H9 (cell line): ENCODE measurements at regions not wholly inside any gene's neighbourhood (a gene's known extent, or its start where the extent isn't known, plus 50 kb on each side); places are given as distances from the start of the nearest gene placed in this dataset.

Experiments used
- DNase-seq: peaks from one replicate; pipeline ENCODE4 v3.0.0-alpha.2; 2017
- H2AFZ ChIP-seq: one replicate; pipeline ENCODE4 v1.6.1; 2013; ENCODE audit warnings: mild to moderate bottlenecking, low read length, control low read depth, moderate library complexity
- H2AK5ac ChIP-seq: 2 replicates; pipeline ENCODE4 v1.6.1; 2013; ENCODE audit warnings: low read length, control low read depth, mixed read lengths; ENCODE audit not compliant: insufficient read length
- H2BK120ac ChIP-seq: one replicate; pipeline ENCODE4 v1.6.1; 2013; ENCODE audit warnings: low read depth, mild to moderate bottlenecking, low read length, control low read depth, inconsistent platforms; ENCODE audit not compliant: poor library complexity, severe bottlenecking
- H2BK12ac ChIP-seq: 2 replicates; pipeline ENCODE4 v1.6.1; 2013; ENCODE audit warnings: low read length, control low read depth, mixed read lengths, low read depth; ENCODE audit not compliant: insufficient read length
- H2BK15ac ChIP-seq: 2 replicates; pipeline ENCODE4 v1.6.1; 2013; ENCODE audit warnings: low read depth, low read length, control low read depth
- H2BK20ac ChIP-seq: one replicate; pipeline ENCODE4 v1.6.1; 2013; ENCODE audit warnings: low read depth, mild to moderate bottlenecking, low read length, control low read depth, inconsistent platforms; ENCODE audit not compliant: poor library complexity, severe bottlenecking
- H2BK5ac ChIP-seq: 2 replicates; pipeline ENCODE4 v1.6.1; 2013; ENCODE audit warnings: low read length, control low read depth, mixed read lengths; ENCODE audit not compliant: insufficient read length
- H3K14ac ChIP-seq: 2 replicates; pipeline ENCODE4 v1.6.1; 2013; ENCODE audit warnings: low read length, control low read depth; ENCODE audit not compliant: insufficient read depth
- H3K18ac ChIP-seq: 2 replicates; pipeline ENCODE4 v1.6.1; 2013; ENCODE audit warnings: low read depth, mild to moderate bottlenecking, mixed read lengths, low read length, control low read depth; ENCODE audit not compliant: insufficient read length
- H3K23ac ChIP-seq: 2 replicates; pipeline ENCODE4 v1.6.1; 2013; ENCODE audit warnings: low read length, control low read depth, mixed read lengths, low read depth; ENCODE audit not compliant: insufficient read length
- H3K23me2 ChIP-seq: 2 replicates; pipeline ENCODE4 v1.6.1; 2013; ENCODE audit warnings: low read depth, mild to moderate bottlenecking, mixed read lengths, low read length, control low read depth; ENCODE audit not compliant: insufficient read length, poor library complexity, severe bottlenecking
- H3K27ac ChIP-seq: 2 replicates; pipeline ENCODE4 v1.5.1; 2013; ENCODE audit warnings: low read length, control low read depth, mixed read lengths, low read depth; ENCODE audit not compliant: insufficient read length
- H3K27me3 ChIP-seq: 2 replicates; pipeline ENCODE4 v1.6.1; 2013; ENCODE audit warnings: low read length, control low read depth, inconsistent platforms; ENCODE audit not compliant: insufficient read depth
- H3K4ac ChIP-seq: 2 replicates; pipeline ENCODE4 v1.6.1; 2013; ENCODE audit warnings: low read depth, mild to moderate bottlenecking, control low read depth, inconsistent platforms, low read length, moderate library complexity
- H3K4me1 ChIP-seq: 2 replicates; pipeline ENCODE4 v1.6.1; 2013; ENCODE audit warnings: low read length, control low read depth, inconsistent platforms; ENCODE audit not compliant: insufficient read depth
- H3K4me2 ChIP-seq: 2 replicates; pipeline ENCODE4 v1.6.1; 2013; ENCODE audit warnings: low read length, control low read depth, mixed read lengths; ENCODE audit not compliant: insufficient read length, insufficient read depth
- H3K56ac ChIP-seq: 2 replicates; pipeline ENCODE4 v1.6.1; 2013; ENCODE audit warnings: low read depth, mild to moderate bottlenecking, mixed read lengths, low read length, control low read depth; ENCODE audit not compliant: insufficient read length
- H3K79me1 ChIP-seq: 2 replicates; pipeline ENCODE4 v1.6.1; 2013; ENCODE audit warnings: low read depth, mild to moderate bottlenecking, moderate library complexity, low read length, control low read depth, inconsistent platforms; ENCODE audit not compliant: insufficient read depth, poor library complexity, severe bottlenecking
- H3K79me2 ChIP-seq: 2 replicates; pipeline ENCODE4 v1.6.1; 2013; ENCODE audit warnings: low read length, control low read depth, inconsistent platforms; ENCODE audit not compliant: insufficient read depth
- H3K9ac ChIP-seq: 2 replicates; pipeline ENCODE4 v1.6.1; 2013; ENCODE audit warnings: low read length, control low read depth, mixed read lengths; ENCODE audit not compliant: insufficient read length; ENCODE audit errors: extremely low read depth
- H3K9me3 ChIP-seq: one replicate; pipeline ENCODE4 v1.6.1; 2013; ENCODE audit warnings: low read depth, low read length, inconsistent platforms; ENCODE audit not compliant: control insufficient read depth
- H3T11ph ChIP-seq: one replicate; pipeline ENCODE4 v1.6.1; 2013; ENCODE audit warnings: mild to moderate bottlenecking, low read length, control low read depth, inconsistent platforms
- H4K20me1 ChIP-seq: one replicate; pipeline ENCODE4 v1.6.1; 2013; ENCODE audit not compliant: control insufficient read depth, insufficient read length, insufficient read depth
- H4K5ac ChIP-seq: 2 replicates; pipeline ENCODE4 v1.6.1; 2013; ENCODE audit warnings: low read depth, mild to moderate bottlenecking, mixed read lengths, low read length, control low read depth; ENCODE audit not compliant: insufficient read length
- H4K8ac ChIP-seq: replicated peaks from 2 replicates; pipeline ENCODE4 v1.6.1; 2013; ENCODE audit warnings: low read length, control low read depth, mixed read lengths, low read depth; ENCODE audit not compliant: insufficient read length
- H4K91ac ChIP-seq: 2 replicates; pipeline ENCODE4 v1.6.1; 2013; ENCODE audit warnings: low read depth, mild to moderate bottlenecking, moderate library complexity, mixed read lengths, low read length, control low read depth; ENCODE audit not compliant: insufficient read length
- H3K27ac Mint-ChIP-seq, 3 experiments: 2 replicates in 2 of 3; 3 replicates in 1 of 3; pipeline ENCODE4 v1.8.0; 2020 to 2021; ENCODE audit warnings: mixed read lengths in 3 of 3, mild to moderate bottlenecking in 1 of 3, moderate library complexity in 1 of 3
- H3K27me3 Mint-ChIP-seq: 2 replicates; pipeline ENCODE4 v1.8.0; 2021; ENCODE audit warnings: low read depth, mild to moderate bottlenecking, moderate library complexity, mixed read lengths
- H3K36me3 Mint-ChIP-seq, 3 experiments: 2 replicates in 2 of 3; 3 replicates in 1 of 3; pipeline ENCODE4 v1.8.0; 2020 to 2021; ENCODE audit warnings: low read depth in 3 of 3, mixed read lengths in 3 of 3; ENCODE audit not compliant: insufficient read depth in 1 of 3
- H3K4me1 Mint-ChIP-seq, 2 experiments: 2 replicates each; pipeline ENCODE4 v1.8.0; 2020; ENCODE audit warnings: mixed read lengths in 2 of 2
- H3K4me3 Mint-ChIP-seq, 2 experiments: 2 replicates in 1 of 2; 3 replicates in 1 of 2; pipeline ENCODE4 v1.8.0; 2020 to 2021; ENCODE audit warnings: mild to moderate bottlenecking in 2 of 2, mixed read lengths in 2 of 2, moderate library complexity in 1 of 2
- H3K9me3 Mint-ChIP-seq, 2 experiments: 2 replicates in 1 of 2; 3 replicates in 1 of 2; pipeline ENCODE4 v1.8.0; 2020; ENCODE audit warnings: mild to moderate bottlenecking in 2 of 2, mixed read lengths in 2 of 2, moderate library complexity in 1 of 2
- CTCF ChIP-seq: fragments of 200-600 bp; sonication (generic); conservative IDR thresholded peaks from 3 replicates; pipeline ENCODE4 v1.8.0; 2021; ENCODE audit warnings: antibody characterized with exemption, mild to moderate bottlenecking
- WGBS: extraction: QIAGEN DNeasy Blood & Tissue Kit; methylation state at CpG from one replicate; pipeline ENCODE4 v1.1.7; 2013; ENCODE audit warnings: missing lambda C conversion rate, low lambda C conversion rate, mixed read lengths; ENCODE audit not compliant: insufficient read length; ENCODE audit errors: extremely low coverage; 5-methylcytosine and 5-hydroxymethylcytosine counted together

- no peak overlapping the region for H3K4me3 Mint-ChIP-seq
- Histone ChIP-seq H4K8ac (no peak overlapping the region), H2BK12ac (no peak overlapping the region), H3K56ac (no peak overlapping the region), H3K23me2 (no peaks in the 10 kb centered on the region), H3K23ac (no peak overlapping the region), H3K27ac (no peak overlapping the region), H3K79me2 (no peaks in the 10 kb centered on the region), H2BK15ac (no peak overlapping the region), H2AFZ (no peak overlapping the region), H3K9ac (no peak overlapping the region), H3K14ac (no peak overlapping the region), H3K4ac (no peak overlapping the region), H3K18ac (no peak overlapping the region), H2BK20ac (no peak overlapping the region), H3K79me1 (no peaks in the 10 kb centered on the region), H4K91ac (no peak overlapping the region), H2BK120ac (no peak overlapping the region), H4K5ac (no peak overlapping the region), H3K9me3 (no peaks in the 10 kb centered on the region), H3K4me1 (no peaks in the 10 kb centered on the region), H3K4me2 (no peak overlapping the region), H3T11ph (no peak overlapping the region), H2AK5ac (no peak overlapping the region), H3K27me3 (no peaks in the 10 kb centered on the region), H4K20me1 (no peaks in the 10 kb centered on the region), H2BK5ac (no peak overlapping the region)
- no CpG with 5 or more reads among the region's 1 CpG for WGBS
- H3K27me3 Mint-ChIP-seq = peaks cover 5% of the 10 kb centered on the region
- H3K9me3 Mint-ChIP-seq = peaks cover 0 to under 1% of the 10 kb centered on the region in 2 experiments; a peak in 2 of 5 replicates
- peak overlapping the region in 1 of 3 experiments; percentile 20; a peak in 2 of 7 replicates for H3K27ac Mint-ChIP-seq
- TF ChIP-seq CTCF = no peak
- no peak for DNase-seq
- peaks cover 17 to 22% of the 10 kb centered on the region in 2 experiments for H3K4me1 Mint-ChIP-seq
- no peaks in the 10 kb centered on the region; a peak in 1 of 7 replicates for H3K36me3 Mint-ChIP-seq
Measured at GRCh38 chr1:8261398-8261762, 56.5 kb upstream of the SLC45A1 start.
